ENCODE measurements at regions not wholly inside any gene's neighbourhood (a gene's known extent, or its start where the extent isn't known, plus 50 kb on each side); places are given as distances from the start of the nearest gene placed in this dataset.
"Not testable (repeated sequence)": the region's sequence is repeated elsewhere in the genome, so short reads cannot be mapped to it uniquely, and the experiment has no call there.

GRCh38 chr2:54065411-54065810, 50.0 kb upstream of the ACYP2 start:
- DNase-seq (ENCODE audit: low read depth): no peak

- no peak for DNase-seq (ENCODE audit: low read depth)
These were observed 51.4 kb upstream of the ACYP2 start for GRCh38 chr2:54063967-54064535.

GRCh38 chr2:54062401-54062800, 53.0 kb upstream of the ACYP2 start:
- no peak for DNase-seq (ENCODE audit: low read depth)

- DNase-seq (ENCODE audit: low read depth): no peak
These were observed 54.1 kb upstream of the ACYP2 start for GRCh38 chr2:54061272-54061671.

GRCh38 chr2:54059986-54060385, 55.4 kb upstream of the ACYP2 start:
- DNase-seq (ENCODE audit: low read depth): no peak

- no peak for DNase-seq (ENCODE audit: low read depth)
These were observed 55.9 kb upstream of the ACYP2 start for GRCh38 chr2:54059504-54059903.

- no peak for DNase-seq (ENCODE audit: low read depth)
These were observed 57.0 kb upstream of the ACYP2 start for GRCh38 chr2:54058449-54058848.

GRCh38 chr2:54054774-54055173, 60.6 kb upstream of the ACYP2 start:
- DNase-seq (ENCODE audit: low read depth): no peak

GRCh38 chr2:54054271-54054670, 61.1 kb upstream of the ACYP2 start:
- no peak for DNase-seq (ENCODE audit: low read depth)

- no peak for DNase-seq (ENCODE audit: low read depth)
These were observed 61.6 kb upstream of the ACYP2 start for GRCh38 chr2:54053830-54054229.

GRCh38 chr2:54052825-54053718, 62.3 kb upstream of the ACYP2 start:
- DNase-seq (ENCODE audit: low read depth): no peak

GRCh38 chr2:54050445-54050844, 65.0 kb upstream of the ACYP2 start:
- DNase-seq (ENCODE audit: low read depth): no peak

GRCh38 chr2:54049365-54049764, 66.0 kb upstream of the ACYP2 start:
- DNase-seq (ENCODE audit: low read depth): no peak

GRCh38 chr2:54048896-54049295, 66.5 kb upstream of the ACYP2 start:
- DNase-seq (ENCODE audit: low read depth): not testable (repeated sequence)

GRCh38 chr2:54048117-54048785, 67.2 kb upstream of the ACYP2 start:
- no peak for DNase-seq (ENCODE audit: low read depth)

GRCh38 chr2:54047658-54048057, 67.8 kb upstream of the ACYP2 start:
- no peak for DNase-seq (ENCODE audit: low read depth)

GRCh38 chr2:54047091-54047490, 68.3 kb upstream of the ACYP2 start:
- DNase-seq (ENCODE audit: low read depth): no peak

- no peak for DNase-seq (ENCODE audit: low read depth)
These were observed 72.3 kb upstream of the PSME4 start for GRCh38 chr2:54042897-54043620.

GRCh38 chr2:54042341-54042740, 71.5 kb upstream of the PSME4 start:
- no peak for DNase-seq (ENCODE audit: low read depth)

- DNase-seq (ENCODE audit: low read depth): peak; percentile 56
These were observed 70.3 kb upstream of the PSME4 start for GRCh38 chr2:54041135-54041534.

GRCh38 chr2:54040685-54041084, 69.9 kb upstream of the PSME4 start:
- no peak for DNase-seq (ENCODE audit: low read depth)

- DNase-seq (ENCODE audit: low read depth): no peak
These were observed 69.5 kb upstream of the PSME4 start for GRCh38 chr2:54040250-54040649.

All from activated T-cell treated with anti-CD3 and anti-CD28 coated beads for 48 hours (primary cell).